Glutamatergic neuron (in vitro differentiated cells): ENCODE measurements at regions not wholly inside any gene's neighbourhood (a gene's known extent, or its start where the extent isn't known, plus 50 kb on each side); places are given as distances from the start of the nearest gene placed in this dataset.

Source experiments
- DNase-seq: peaks from one replicate; pipeline ENCODE4 v3.0.0; 2022
- H3K27ac Mint-ChIP-seq: one replicate; pipeline ENCODE4 v1.8.0; 2020; ENCODE audit warnings: mild to moderate bottlenecking, mixed read lengths, inconsistent platforms; ENCODE audit not compliant: unreplicated experiment
- H3K27me3 Mint-ChIP-seq: one replicate; pipeline ENCODE4 v1.8.0; 2020; ENCODE audit warnings: mild to moderate bottlenecking, moderate library complexity, mixed read lengths, inconsistent platforms; ENCODE audit not compliant: unreplicated experiment
- H3K36me3 Mint-ChIP-seq: one replicate; pipeline ENCODE4 v1.8.0; 2020; ENCODE audit warnings: mild to moderate bottlenecking, mixed read lengths, inconsistent platforms; ENCODE audit not compliant: unreplicated experiment
- H3K4me1 Mint-ChIP-seq: one replicate; pipeline ENCODE4 v1.8.0; 2020; ENCODE audit warnings: mild to moderate bottlenecking, low read depth, mixed read lengths, inconsistent platforms; ENCODE audit not compliant: unreplicated experiment
- H3K4me3 Mint-ChIP-seq: one replicate; pipeline ENCODE4 v1.8.0; 2020; ENCODE audit warnings: mild to moderate bottlenecking, mixed read lengths, inconsistent platforms; ENCODE audit not compliant: unreplicated experiment
- H3K9me3 Mint-ChIP-seq: one replicate; pipeline ENCODE4 v1.8.0; 2020; ENCODE audit warnings: mild to moderate bottlenecking, moderate library complexity, mixed read lengths, inconsistent platforms; ENCODE audit not compliant: unreplicated experiment
- TF ChIP-seq, protein P1 (sequence below): fragments of 200-600 bp; sonication (generic); IDR thresholded peaks from one replicate; pipeline ENCODE4 v1.5.0; 2021; ENCODE audit not compliant: partially characterized antibody, unreplicated experiment

GRCh38 chr1:184228558-184228957 lies 158.3 kb upstream of the C1orf21 start:
- TF ChIP-seq, protein P1, sequence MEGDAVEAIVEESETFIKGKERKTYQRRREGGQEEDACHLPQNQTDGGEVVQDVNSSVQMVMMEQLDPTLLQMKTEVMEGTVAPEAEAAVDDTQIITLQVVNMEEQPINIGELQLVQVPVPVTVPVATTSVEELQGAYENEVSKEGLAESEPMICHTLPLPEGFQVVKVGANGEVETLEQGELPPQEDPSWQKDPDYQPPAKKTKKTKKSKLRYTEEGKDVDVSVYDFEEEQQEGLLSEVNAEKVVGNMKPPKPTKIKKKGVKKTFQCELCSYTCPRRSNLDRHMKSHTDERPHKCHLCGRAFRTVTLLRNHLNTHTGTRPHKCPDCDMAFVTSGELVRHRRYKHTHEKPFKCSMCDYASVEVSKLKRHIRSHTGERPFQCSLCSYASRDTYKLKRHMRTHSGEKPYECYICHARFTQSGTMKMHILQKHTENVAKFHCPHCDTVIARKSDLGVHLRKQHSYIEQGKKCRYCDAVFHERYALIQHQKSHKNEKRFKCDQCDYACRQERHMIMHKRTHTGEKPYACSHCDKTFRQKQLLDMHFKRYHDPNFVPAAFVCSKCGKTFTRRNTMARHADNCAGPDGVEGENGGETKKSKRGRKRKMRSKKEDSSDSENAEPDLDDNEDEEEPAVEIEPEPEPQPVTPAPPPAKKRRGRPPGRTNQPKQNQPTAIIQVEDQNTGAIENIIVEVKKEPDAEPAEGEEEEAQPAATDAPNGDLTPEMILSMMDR = no peak
- Mint-ChIP-seq H3K27me3 (peaks cover 11% of the 10 kb centered on the region), H3K27ac (no peak overlapping the region), H3K4me1 (peaks cover 16% of the 10 kb centered on the region), H3K36me3 (peaks cover 2% of the 10 kb centered on the region), H3K9me3 (peaks cover 10% of the 10 kb centered on the region), H3K4me3 (no peak overlapping the region)
- DNase-seq = no peak

- Mint-ChIP-seq H3K4me3 (no peak overlapping the region), H3K4me1 (no peaks in the 10 kb centered on the region), H3K27ac (no peak overlapping the region), H3K9me3 (peaks cover 9% of the 10 kb centered on the region), H3K27me3 (peaks cover 3% of the 10 kb centered on the region), H3K36me3 (peaks cover 17% of the 10 kb centered on the region)
- DNase-seq = no peak
- TF ChIP-seq, protein P1 = no peak
These were observed 149.2 kb upstream of the C1orf21 start for GRCh38 chr1:184237588-184237987.

GRCh38 chr1:184241446-184241845 lies 145.4 kb upstream of the C1orf21 start:
- Mint-ChIP-seq H3K27me3 (peaks cover 3% of the 10 kb centered on the region), H3K36me3 (peaks cover 4% of the 10 kb centered on the region), H3K9me3 (peaks cover 2% of the 10 kb centered on the region), H3K4me1 (no peaks in the 10 kb centered on the region), H3K4me3 (no peak overlapping the region), H3K27ac (no peak overlapping the region)
- TF ChIP-seq, protein P1 = no peak
- DNase-seq = no peak

GRCh38 chr1:184242507-184242943 lies 144.3 kb upstream of the C1orf21 start:
- H3K27me3 Mint-ChIP-seq = peaks cover 6% of the 10 kb centered on the region
- TF ChIP-seq, protein P1 = no peak
- H3K4me3 Mint-ChIP-seq = no peak overlapping the region
- H3K36me3 Mint-ChIP-seq = peaks cover 4% of the 10 kb centered on the region
- H3K27ac Mint-ChIP-seq = no peak overlapping the region
- H3K4me1 Mint-ChIP-seq = no peaks in the 10 kb centered on the region
- H3K9me3 Mint-ChIP-seq = peaks cover 2% of the 10 kb centered on the region
- DNase-seq = no peak

GRCh38 chr1:184244962-184245361 lies 141.9 kb upstream of the C1orf21 start:
- peaks cover 2% of the 10 kb centered on the region for H3K9me3 Mint-ChIP-seq
- peaks cover 6% of the 10 kb centered on the region for H3K27me3 Mint-ChIP-seq
- H3K27ac Mint-ChIP-seq = no peak overlapping the region
- no peaks in the 10 kb centered on the region for H3K4me1 Mint-ChIP-seq
- DNase-seq = no peak
- no peak overlapping the region for H3K4me3 Mint-ChIP-seq
- H3K36me3 Mint-ChIP-seq = peaks cover 4% of the 10 kb centered on the region
- TF ChIP-seq, protein P1 = no peak
